ENCODE measurements at regions not wholly inside any gene's neighbourhood (a gene's known extent, or its start where the extent isn't known, plus 50 kb on each side); places are given as distances from the start of the nearest gene placed in this dataset.

GRCh38 chr1:182244451-182244850 is 147.1 kb downstream of the GLUL start:
- 87% methylated on average over 2 of the region's 2 CpGs for WGBS
- Histone ChIP-seq H3K27me3 (replicated peaks; ENCODE audit: insufficient read depth) (no peaks in the 10 kb centered on the region), H3K4me1 (replicated peaks) (no peaks in the 10 kb centered on the region), H3K9me3 (no peaks in the 10 kb centered on the region), H3K4me3 (no peak overlapping the region), H3K27ac (no peak overlapping the region), H3K36me3 (no peaks in the 10 kb centered on the region)
- intact Hi-C loops (cut with DNase I): no loop called here
- TF ChIP-seq CTCF (IDR thresholded peaks at IDR 0.05) (no peak), POLR2A (IDR thresholded peaks at IDR 0.05) (no peak), POLR2AphosphoS5 (IDR thresholded peaks at IDR 0.05) (no peak)
- DNase-seq (ENCODE audit: low spot score): no peak

DNA sequence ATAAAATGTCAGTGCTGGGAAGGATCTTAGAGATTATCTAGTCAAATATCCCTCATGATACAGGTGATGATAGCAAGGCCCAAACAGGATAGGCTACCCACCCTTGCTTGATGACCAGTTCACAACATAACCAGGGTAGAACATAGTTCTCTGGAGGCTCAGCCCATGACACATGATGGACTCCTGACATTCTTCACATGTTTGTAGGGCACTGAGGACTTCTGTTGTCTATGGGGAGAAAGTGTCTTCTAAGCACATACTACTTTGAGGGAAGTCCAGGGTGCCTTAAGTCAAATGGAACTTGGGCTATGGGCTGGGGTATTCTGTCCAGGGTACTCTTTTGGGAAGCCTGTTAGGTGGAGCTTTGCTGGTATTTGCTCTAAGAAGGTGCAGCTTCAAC is 148.9 kb downstream of the GLUL start:
- no peaks in the 10 kb centered on the region for H3K4me1 ChIP-seq (replicated peaks)
- H3K27me3 ChIP-seq (replicated peaks; ENCODE audit: insufficient read depth): no peaks in the 10 kb centered on the region
- no peak overlapping the region for H3K4me3 ChIP-seq
- TF ChIP-seq CTCF (IDR thresholded peaks at IDR 0.05) (no peak), POLR2AphosphoS5 (IDR thresholded peaks at IDR 0.05) (no peak), POLR2A (IDR thresholded peaks at IDR 0.05) (no peak)
- no peaks in the 10 kb centered on the region for H3K9me3 ChIP-seq
- no peaks in the 10 kb centered on the region for H3K36me3 ChIP-seq
- no peak overlapping the region for H3K27ac ChIP-seq
- no peak for DNase-seq (ENCODE audit: low spot score)
- intact Hi-C loops (cut with DNase I): no loop called here

DNA sequence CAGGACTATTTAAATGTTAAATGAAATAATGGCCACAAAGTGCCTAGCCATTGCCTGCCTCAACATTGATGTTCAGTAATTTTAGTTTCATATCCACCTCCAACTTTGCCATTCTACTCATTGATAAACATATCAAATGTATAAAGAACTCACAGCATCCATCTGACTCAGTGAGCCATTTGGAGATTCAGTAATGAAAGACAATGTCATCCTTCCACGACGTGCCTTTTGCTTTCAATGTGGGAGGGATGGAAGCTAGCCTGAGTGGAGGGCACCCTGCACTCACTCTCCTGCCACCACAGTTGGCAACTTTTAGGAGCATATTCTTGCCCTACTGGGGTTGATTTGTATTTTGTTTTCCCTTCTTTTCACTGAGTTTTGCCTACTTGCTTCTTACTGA is 151.5 kb downstream of the GLUL start:
- Histone ChIP-seq H3K36me3 (no peaks in the 10 kb centered on the region), H3K9me3 (no peaks in the 10 kb centered on the region), H3K27me3 (replicated peaks; ENCODE audit: insufficient read depth) (no peaks in the 10 kb centered on the region), H3K4me3 (no peak overlapping the region), H3K4me1 (replicated peaks) (no peaks in the 10 kb centered on the region), H3K27ac (no peak overlapping the region)
- no peak for TF ChIP-seq POLR2AphosphoS5 (IDR thresholded peaks at IDR 0.05)
- no peak for TF ChIP-seq POLR2A (IDR thresholded peaks at IDR 0.05)
- TF ChIP-seq CTCF (IDR thresholded peaks at IDR 0.05): no peak
- intact Hi-C loops (cut with DNase I): no loop called here
- WGBS: 69% methylated on average over 2 of the region's 2 CpGs
- DNase-seq (ENCODE audit: low spot score): no peak

DNA sequence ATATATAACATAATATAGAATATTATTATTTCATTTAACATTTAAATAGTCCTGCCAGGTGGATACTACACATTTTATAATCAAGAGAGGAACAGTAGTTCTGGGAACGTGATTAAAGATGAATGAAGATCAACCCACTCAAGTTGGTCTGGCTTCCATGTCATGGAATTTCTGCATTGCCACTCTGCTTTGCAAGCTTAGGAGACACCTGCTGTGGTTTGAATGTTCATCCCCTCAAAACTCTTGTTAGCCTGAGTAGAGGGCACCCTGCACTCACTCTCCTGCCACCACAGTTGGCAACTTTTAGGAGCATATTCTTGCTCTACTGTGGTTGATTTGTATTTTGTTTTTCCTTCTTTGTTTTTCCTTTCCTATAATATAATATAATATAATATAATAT is 153.2 kb downstream of the GLUL start:
- no peaks in the 10 kb centered on the region for H3K27me3 ChIP-seq (replicated peaks; ENCODE audit: insufficient read depth)
- no peaks in the 10 kb centered on the region for H3K4me1 ChIP-seq (replicated peaks)
- intact Hi-C loops (cut with DNase I): no loop called here
- H3K27ac ChIP-seq: no peak overlapping the region
- H3K36me3 ChIP-seq: no peaks in the 10 kb centered on the region
- DNase-seq (ENCODE audit: low spot score): no peak
- no peaks in the 10 kb centered on the region for H3K9me3 ChIP-seq
- no peak for TF ChIP-seq CTCF (IDR thresholded peaks at IDR 0.05)
- TF ChIP-seq POLR2A (IDR thresholded peaks at IDR 0.05): no peak
- TF ChIP-seq POLR2AphosphoS5 (IDR thresholded peaks at IDR 0.05): no peak
- H3K4me3 ChIP-seq: no peak overlapping the region
- WGBS: 89% methylated on average over 1 of the region's 1 CpG

GRCh38 chr1:182237329-182237728 is 154.3 kb downstream of the GLUL start:
- Histone ChIP-seq H3K27me3 (replicated peaks; ENCODE audit: insufficient read depth) (no peaks in the 10 kb centered on the region), H3K4me1 (replicated peaks) (no peaks in the 10 kb centered on the region), H3K9me3 (no peaks in the 10 kb centered on the region), H3K36me3 (no peaks in the 10 kb centered on the region), H3K4me3 (no peak overlapping the region), H3K27ac (no peak overlapping the region)
- DNase-seq (ENCODE audit: low spot score): no peak
- intact Hi-C loops (cut with DNase I): no loop called here
- WGBS: 91% methylated on average over 3 of the region's 3 CpGs
- no peak for TF ChIP-seq POLR2A (IDR thresholded peaks at IDR 0.05)
- no peak for TF ChIP-seq POLR2AphosphoS5 (IDR thresholded peaks at IDR 0.05)
- TF ChIP-seq CTCF (IDR thresholded peaks at IDR 0.05): no peak
